ENCODE measurements at regions not wholly inside any gene's neighbourhood (a gene's known extent, or its start where the extent isn't known, plus 50 kb on each side); places are given as distances from the start of the nearest gene placed in this dataset.
"Not testable (repeated sequence)": the region's sequence is repeated elsewhere in the genome, so short reads cannot be mapped to it uniquely, and the experiment has no call there.

GRCh38 chr17:45672301-45672700 is 111.8 kb upstream of the CRHR1 start:
- CTCF ChIA-PET: no interaction called here

GRCh38 chr17:45672792-45673191 is 111.3 kb upstream of the CRHR1 start:
- no TSS peak for BruUV-seq (replicated peaks)
- no peak overlapping the region for H3K27ac Mint-ChIP-seq (ENCODE audit: low read depth, unreplicated experiment)
- no peak for TF ChIP-seq CTCF (IDR thresholded peaks at IDR 0.05; ENCODE audit: unreplicated experiment)
- ChIA-PET POLR2A (interaction anchor here (0.7 kb wide), 1 partner anchor 213 kb away, joined by 7 read pairs; no protein-coding TSS in a partner anchor), CTCF (no interaction called here)
- no peaks in the 10 kb centered on the region for H3K9me3 Mint-ChIP-seq (ENCODE audit: unreplicated experiment)
- no peaks in the 10 kb centered on the region for H3K36me3 Mint-ChIP-seq (ENCODE audit: insufficient read depth, unreplicated experiment)
- DNase-seq (ENCODE audit: unreplicated experiment): no peak
- H3K27me3 Mint-ChIP-seq (ENCODE audit: insufficient read depth, unreplicated experiment): peaks cover 11% of the 10 kb centered on the region
- intact Hi-C loops (cut with micrococcal nuclease): no loop called here
- no peak overlapping the region for H3K4me3 Mint-ChIP-seq (ENCODE audit: unreplicated experiment)
- no peaks in the 10 kb centered on the region for H3K4me1 Mint-ChIP-seq (ENCODE audit: insufficient read depth, unreplicated experiment)

More at GRCh38 chr17:45672301-45672700, 111.8 kb upstream of the CRHR1 start:
- POLR2A ChIA-PET: interaction anchor here (0.7 kb wide), 1 partner anchor 8 kb away, joined by 4 read pairs; no protein-coding TSS in a partner anchor
- Mint-ChIP-seq H3K27ac (ENCODE audit: low read depth, unreplicated experiment) (no peak overlapping the region), H3K27me3 (ENCODE audit: insufficient read depth, unreplicated experiment) (peaks cover 16% of the 10 kb centered on the region), H3K9me3 (ENCODE audit: unreplicated experiment) (no peaks in the 10 kb centered on the region), H3K36me3 (ENCODE audit: insufficient read depth, unreplicated experiment) (no peaks in the 10 kb centered on the region), H3K4me1 (ENCODE audit: insufficient read depth, unreplicated experiment) (no peaks in the 10 kb centered on the region), H3K4me3 (ENCODE audit: unreplicated experiment) (no peak overlapping the region)
- intact Hi-C loops (cut with micrococcal nuclease): no loop called here
- BruUV-seq (replicated peaks): no TSS peak
- no peak for DNase-seq (ENCODE audit: unreplicated experiment)
- TF ChIP-seq CTCF (IDR thresholded peaks at IDR 0.05; ENCODE audit: unreplicated experiment): no peak

GRCh38 chr17:45673759-45674158 is 110.4 kb upstream of the CRHR1 start:
- H3K27ac Mint-ChIP-seq (ENCODE audit: low read depth, unreplicated experiment); H3K4me1 Mint-ChIP-seq (ENCODE audit: insufficient read depth, unreplicated experiment); DNase-seq (ENCODE audit: unreplicated experiment); BruUV-seq (replicated peaks); H3K27me3 Mint-ChIP-seq (ENCODE audit: insufficient read depth, unreplicated experiment); intact Hi-C loops (cut with micrococcal nuclease); H3K9me3 Mint-ChIP-seq (ENCODE audit: unreplicated experiment); H3K36me3 Mint-ChIP-seq (ENCODE audit: insufficient read depth, unreplicated experiment); H3K4me3 Mint-ChIP-seq (ENCODE audit: unreplicated experiment): not testable (repeated sequence)
- CTCF ChIA-PET: interaction anchor here (0.6 kb wide), 1 partner anchor 15 kb away, joined by 3 read pairs; no protein-coding TSS in a partner anchor
- POLR2A ChIA-PET: interaction anchor here (0.5 kb wide), 1 partner anchor 220 kb away, joined by 3 read pairs; no protein-coding TSS in a partner anchor

- POLR2A ChIA-PET: no interaction called here
- no peaks in the 10 kb centered on the region for H3K9me3 Mint-ChIP-seq (ENCODE audit: unreplicated experiment)
- H3K4me3 Mint-ChIP-seq (ENCODE audit: unreplicated experiment): no peak overlapping the region
- no peaks in the 10 kb centered on the region for H3K4me1 Mint-ChIP-seq (ENCODE audit: insufficient read depth, unreplicated experiment)
- no peaks in the 10 kb centered on the region for H3K36me3 Mint-ChIP-seq (ENCODE audit: insufficient read depth, unreplicated experiment)
- no peak for DNase-seq (ENCODE audit: unreplicated experiment)
- no peak for TF ChIP-seq CTCF (IDR thresholded peaks at IDR 0.05; ENCODE audit: unreplicated experiment)
- BruUV-seq (replicated peaks): no TSS peak
- CTCF ChIA-PET: no interaction called here
- intact Hi-C loops (cut with micrococcal nuclease): no loop called here
- no peak overlapping the region for H3K27ac Mint-ChIP-seq (ENCODE audit: low read depth, unreplicated experiment)
- peaks cover 2% of the 10 kb centered on the region for H3K27me3 Mint-ChIP-seq (ENCODE audit: insufficient read depth, unreplicated experiment)
These were observed 109.1 kb upstream of the CRHR1 start for GRCh38 chr17:45675012-45675411.

- DNase-seq (ENCODE audit: unreplicated experiment): no peak
- intact Hi-C loops (cut with micrococcal nuclease): no loop called here
- Mint-ChIP-seq H3K27ac (ENCODE audit: low read depth, unreplicated experiment) (no peak overlapping the region), H3K4me1 (ENCODE audit: insufficient read depth, unreplicated experiment) (no peaks in the 10 kb centered on the region), H3K9me3 (ENCODE audit: unreplicated experiment) (no peaks in the 10 kb centered on the region), H3K4me3 (ENCODE audit: unreplicated experiment) (no peak overlapping the region), H3K36me3 (ENCODE audit: insufficient read depth, unreplicated experiment) (no peaks in the 10 kb centered on the region), H3K27me3 (ENCODE audit: insufficient read depth, unreplicated experiment) (peaks cover 11% of the 10 kb centered on the region)
- POLR2A ChIA-PET: no interaction called here
- no TSS peak for BruUV-seq (replicated peaks)
- TF ChIP-seq CTCF (IDR thresholded peaks at IDR 0.05; ENCODE audit: unreplicated experiment): no peak
- CTCF ChIA-PET: no interaction called here
These were observed 108.2 kb upstream of the CRHR1 start for GRCh38 chr17:45675892-45676291.

Data from MCF 10A (cell line).